ENCODE measurements at regions not wholly inside any gene's neighbourhood (a gene's known extent, or its start where the extent isn't known, plus 50 kb on each side); places are given as distances from the start of the nearest gene placed in this dataset.

- TF ChIP-seq CTCF (IDR thresholded peaks at IDR 0.05), result no peak
- no peak for TF ChIP-seq ZFX (IDR thresholded peaks at IDR 0.05; ENCODE audit: borderline replicate concordance)
Observed at GRCh38 chr2:173775440-173775839, 189.7 kb downstream of the SP3 start.
